ENCODE measurements at regions not wholly inside any gene's neighbourhood (a gene's known extent, or its start where the extent isn't known, plus 50 kb on each side); places are given as distances from the start of the nearest gene placed in this dataset.
"Not testable (repeated sequence)": the region's sequence is repeated elsewhere in the genome, so short reads cannot be mapped to it uniquely, and the experiment has no call there.

DNA sequence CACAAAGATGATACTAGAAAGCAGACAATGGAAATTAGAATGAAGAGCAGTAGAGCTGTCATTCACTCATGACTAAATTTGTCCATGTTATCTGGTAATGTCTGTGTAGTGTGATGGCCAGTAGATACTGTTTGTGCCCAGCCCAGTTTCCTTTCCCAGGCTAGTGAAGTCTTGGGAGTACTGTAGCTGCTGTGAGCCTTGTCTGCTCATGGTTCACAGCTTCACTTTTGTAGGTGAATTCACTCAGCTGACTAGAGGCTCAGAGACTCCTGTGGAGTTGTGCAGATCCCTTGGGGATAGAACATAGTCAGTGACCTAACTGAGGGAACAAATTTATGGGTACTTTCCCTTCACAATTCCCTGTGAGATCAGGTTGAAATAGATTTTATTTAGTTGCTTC lies 572.5 kb downstream of the ARL4A start:
- no peak for ATAC-seq
- TF ChIP-seq SNAI2 (CRISPR knock-in tag; IDR thresholded peaks at IDR 0.05), result no peak
- TF ChIP-seq, protein P1, sequence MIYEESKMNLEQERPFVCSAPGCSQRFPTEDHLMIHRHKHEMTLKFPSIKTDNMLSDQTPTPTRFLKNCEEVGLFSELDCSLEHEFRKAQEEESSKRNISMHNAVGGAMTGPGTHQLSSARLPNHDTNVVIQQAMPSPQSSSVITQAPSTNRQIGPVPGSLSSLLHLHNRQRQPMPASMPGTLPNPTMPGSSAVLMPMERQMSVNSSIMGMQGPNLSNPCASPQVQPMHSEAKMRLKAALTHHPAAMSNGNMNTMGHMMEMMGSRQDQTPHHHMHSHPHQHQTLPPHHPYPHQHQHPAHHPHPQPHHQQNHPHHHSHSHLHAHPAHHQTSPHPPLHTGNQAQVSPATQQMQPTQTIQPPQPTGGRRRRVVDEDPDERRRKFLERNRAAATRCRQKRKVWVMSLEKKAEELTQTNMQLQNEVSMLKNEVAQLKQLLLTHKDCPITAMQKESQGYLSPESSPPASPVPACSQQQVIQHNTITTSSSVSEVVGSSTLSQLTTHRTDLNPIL (CRISPR knock-in tag; IDR thresholded peaks at IDR 0.05; ENCODE audit: low read depth), result no peak
- TF ChIP-seq ZFP30 (CRISPR knock-in tag; IDR thresholded peaks at IDR 0.05), result no peak
- TF ChIP-seq ZNF70 (CRISPR knock-in tag; IDR thresholded peaks at IDR 0.05), result no peak

DNA sequence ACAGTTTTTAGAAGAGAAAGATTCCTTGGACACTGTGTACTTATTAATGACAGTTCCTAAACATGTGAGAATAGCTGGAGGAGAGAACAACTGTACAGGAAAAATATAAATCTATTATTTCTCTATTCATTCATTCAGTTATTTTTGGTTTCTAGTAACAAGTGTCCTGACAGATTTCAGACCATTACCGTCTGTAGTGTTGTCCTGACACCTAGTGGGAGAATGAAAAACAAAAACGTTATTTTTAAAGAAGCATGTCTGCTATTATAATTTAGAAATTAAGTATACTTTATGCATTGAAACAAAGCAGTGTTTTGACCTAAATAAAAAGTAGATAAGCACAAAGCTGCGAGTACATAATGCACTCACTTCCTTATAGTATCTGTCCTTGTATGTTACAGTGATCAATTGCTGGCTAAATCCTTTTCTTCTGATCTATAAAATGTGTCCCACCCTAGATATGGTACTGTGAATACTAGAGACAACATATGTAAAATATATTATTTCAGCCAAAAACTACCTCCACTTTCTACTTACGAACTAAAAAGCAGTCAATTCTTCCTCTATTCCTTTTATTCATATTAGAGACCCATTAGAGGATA lies 575.6 kb downstream of the ARL4A start:
- ATAC-seq, result peak; percentile 88

DNA sequence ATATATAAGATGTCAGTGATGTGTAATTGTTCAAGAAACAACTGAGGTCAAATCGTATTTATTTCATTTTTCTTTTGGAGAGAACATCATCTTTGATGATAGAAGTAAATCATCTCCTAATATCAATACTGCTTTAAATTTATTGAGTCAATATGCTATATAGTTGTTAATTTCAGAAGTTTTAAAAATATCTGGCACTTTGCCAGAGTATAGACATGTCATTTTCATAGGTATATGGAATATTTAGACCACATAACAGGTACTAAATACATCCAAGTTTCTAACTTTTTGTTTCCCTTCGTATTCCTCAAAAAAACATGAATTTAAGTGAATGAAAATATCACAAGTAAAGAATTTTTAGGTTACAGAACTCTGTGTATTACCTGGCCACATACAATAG lies 577.8 kb downstream of the ARL4A start:
- TF ChIP-seq BACH2 (CRISPR knock-in tag; IDR thresholded peaks at IDR 0.05; ENCODE audit: borderline replicate concordance) (no peak), ISL1 (CRISPR knock-in tag; IDR thresholded peaks at IDR 0.05) (no peak), ARNTL (CRISPR knock-in tag; IDR thresholded peaks at IDR 0.05; ENCODE audit: borderline replicate concordance, low read depth) (no peak), ZNF8 (CRISPR knock-in tag; IDR thresholded peaks at IDR 0.05) (no peak), ZNF70 (CRISPR knock-in tag; IDR thresholded peaks at IDR 0.05) (no peak), OSR1 (CRISPR knock-in tag; IDR thresholded peaks at IDR 0.05) (no peak), ESRRG (CRISPR knock-in tag; IDR thresholded peaks at IDR 0.05) (no peak), ZFP30 (CRISPR knock-in tag; IDR thresholded peaks at IDR 0.05) (no peak), ZFP3 (CRISPR knock-in tag; IDR thresholded peaks at IDR 0.05) (no peak), PPARA (CRISPR knock-in tag; IDR thresholded peaks at IDR 0.05; ENCODE audit: borderline replicate concordance) (no peak), TOX (CRISPR knock-in tag; IDR thresholded peaks at IDR 0.05; ENCODE audit: borderline replicate concordance) (no peak)
- TF ChIP-seq, protein P1 (CRISPR knock-in tag; IDR thresholded peaks at IDR 0.05; ENCODE audit: low read depth), result no peak
- TF ChIP-seq, protein P2, sequence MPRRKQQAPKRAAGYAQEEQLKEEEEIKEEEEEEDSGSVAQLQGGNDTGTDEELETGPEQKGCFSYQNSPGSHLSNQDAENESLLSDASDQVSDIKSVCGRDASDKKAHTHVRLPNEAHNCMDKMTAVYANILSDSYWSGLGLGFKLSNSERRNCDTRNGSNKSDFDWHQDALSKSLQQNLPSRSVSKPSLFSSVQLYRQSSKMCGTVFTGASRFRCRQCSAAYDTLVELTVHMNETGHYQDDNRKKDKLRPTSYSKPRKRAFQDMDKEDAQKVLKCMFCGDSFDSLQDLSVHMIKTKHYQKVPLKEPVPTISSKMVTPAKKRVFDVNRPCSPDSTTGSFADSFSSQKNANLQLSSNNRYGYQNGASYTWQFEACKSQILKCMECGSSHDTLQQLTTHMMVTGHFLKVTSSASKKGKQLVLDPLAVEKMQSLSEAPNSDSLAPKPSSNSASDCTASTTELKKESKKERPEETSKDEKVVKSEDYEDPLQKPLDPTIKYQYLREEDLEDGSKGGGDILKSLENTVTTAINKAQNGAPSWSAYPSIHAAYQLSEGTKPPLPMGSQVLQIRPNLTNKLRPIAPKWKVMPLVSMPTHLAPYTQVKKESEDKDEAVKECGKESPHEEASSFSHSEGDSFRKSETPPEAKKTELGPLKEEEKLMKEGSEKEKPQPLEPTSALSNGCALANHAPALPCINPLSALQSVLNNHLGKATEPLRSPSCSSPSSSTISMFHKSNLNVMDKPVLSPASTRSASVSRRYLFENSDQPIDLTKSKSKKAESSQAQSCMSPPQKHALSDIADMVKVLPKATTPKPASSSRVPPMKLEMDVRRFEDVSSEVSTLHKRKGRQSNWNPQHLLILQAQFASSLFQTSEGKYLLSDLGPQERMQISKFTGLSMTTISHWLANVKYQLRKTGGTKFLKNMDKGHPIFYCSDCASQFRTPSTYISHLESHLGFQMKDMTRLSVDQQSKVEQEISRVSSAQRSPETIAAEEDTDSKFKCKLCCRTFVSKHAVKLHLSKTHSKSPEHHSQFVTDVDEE (CRISPR knock-in tag; IDR thresholded peaks at IDR 0.05), result no peak
- TF ChIP-seq, protein P3, sequence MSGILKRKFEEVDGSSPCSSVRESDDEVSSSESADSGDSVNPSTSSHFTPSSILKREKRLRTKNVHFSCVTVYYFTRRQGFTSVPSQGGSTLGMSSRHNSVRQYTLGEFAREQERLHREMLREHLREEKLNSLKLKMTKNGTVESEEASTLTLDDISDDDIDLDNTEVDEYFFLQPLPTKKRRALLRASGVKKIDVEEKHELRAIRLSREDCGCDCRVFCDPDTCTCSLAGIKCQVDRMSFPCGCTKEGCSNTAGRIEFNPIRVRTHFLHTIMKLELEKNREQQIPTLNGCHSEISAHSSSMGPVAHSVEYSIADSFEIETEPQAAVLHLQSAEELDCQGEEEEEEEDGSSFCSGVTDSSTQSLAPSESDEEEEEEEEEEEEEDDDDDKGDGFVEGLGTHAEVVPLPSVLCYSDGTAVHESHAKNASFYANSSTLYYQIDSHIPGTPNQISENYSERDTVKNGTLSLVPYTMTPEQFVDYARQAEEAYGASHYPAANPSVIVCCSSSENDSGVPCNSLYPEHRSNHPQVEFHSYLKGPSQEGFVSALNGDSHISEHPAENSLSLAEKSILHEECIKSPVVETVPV (CRISPR knock-in tag; IDR thresholded peaks at IDR 0.05), result no peak
- no peak for ATAC-seq

More for the DNA sequence above, 575.6 kb downstream of the ARL4A start:
- TF ChIP-seq, protein P2 (CRISPR knock-in tag; IDR thresholded peaks at IDR 0.05), result no peak
- TF ChIP-seq TCF4 (CRISPR knock-in tag; IDR thresholded peaks at IDR 0.05; ENCODE audit: borderline replicate concordance) (no peak), SNAI2 (CRISPR knock-in tag; IDR thresholded peaks at IDR 0.05) (no peak), ZNF70 (CRISPR knock-in tag; IDR thresholded peaks at IDR 0.05) (no peak), PPARA (CRISPR knock-in tag; IDR thresholded peaks at IDR 0.05; ENCODE audit: borderline replicate concordance) (no peak), ARNTL (CRISPR knock-in tag; IDR thresholded peaks at IDR 0.05; ENCODE audit: borderline replicate concordance, low read depth) (no peak), OSR1 (CRISPR knock-in tag; IDR thresholded peaks at IDR 0.05) (no peak), ZNF565 (CRISPR knock-in tag; conservative IDR thresholded peaks at IDR 0.05; ENCODE audit: low read depth) (no peak)
- TF ChIP-seq, protein P4, sequence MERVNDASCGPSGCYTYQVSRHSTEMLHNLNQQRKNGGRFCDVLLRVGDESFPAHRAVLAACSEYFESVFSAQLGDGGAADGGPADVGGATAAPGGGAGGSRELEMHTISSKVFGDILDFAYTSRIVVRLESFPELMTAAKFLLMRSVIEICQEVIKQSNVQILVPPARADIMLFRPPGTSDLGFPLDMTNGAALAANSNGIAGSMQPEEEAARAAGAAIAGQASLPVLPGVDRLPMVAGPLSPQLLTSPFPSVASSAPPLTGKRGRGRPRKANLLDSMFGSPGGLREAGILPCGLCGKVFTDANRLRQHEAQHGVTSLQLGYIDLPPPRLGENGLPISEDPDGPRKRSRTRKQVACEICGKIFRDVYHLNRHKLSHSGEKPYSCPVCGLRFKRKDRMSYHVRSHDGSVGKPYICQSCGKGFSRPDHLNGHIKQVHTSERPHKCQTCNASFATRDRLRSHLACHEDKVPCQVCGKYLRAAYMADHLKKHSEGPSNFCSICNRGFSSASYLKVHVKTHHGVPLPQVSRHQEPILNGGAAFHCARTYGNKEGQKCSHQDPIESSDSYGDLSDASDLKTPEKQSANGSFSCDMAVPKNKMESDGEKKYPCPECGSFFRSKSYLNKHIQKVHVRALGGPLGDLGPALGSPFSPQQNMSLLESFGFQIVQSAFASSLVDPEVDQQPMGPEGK (CRISPR knock-in tag; IDR thresholded peaks at IDR 0.05; ENCODE audit: borderline replicate concordance), result no peak
- TF ChIP-seq, protein P3 (CRISPR knock-in tag; IDR thresholded peaks at IDR 0.05), result no peak

DNA sequence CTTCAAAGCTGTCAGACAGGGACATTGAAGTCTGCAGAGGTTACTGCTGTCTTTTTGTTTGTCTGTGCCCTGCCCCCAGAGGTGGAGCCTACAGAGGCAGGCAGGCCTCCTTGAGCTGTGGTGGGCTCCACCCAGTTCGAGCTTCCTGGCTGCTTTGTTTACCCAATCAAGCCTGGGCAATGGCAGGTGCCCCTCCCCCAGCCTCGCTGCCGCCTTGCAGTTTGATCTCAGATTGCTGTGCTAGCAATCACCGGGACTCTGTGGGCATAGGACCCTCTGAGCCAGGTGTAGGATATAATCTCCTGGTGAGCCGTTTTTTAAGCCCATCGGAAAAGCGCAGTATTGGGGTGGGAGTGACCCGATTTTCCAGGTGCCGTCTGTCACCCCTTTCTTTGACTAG lies 586.8 kb downstream of the ARL4A start:
- not testable (repeated sequence) for ATAC-seq

Measured in SK-N-SH treated with all-trans-retinoic acid at 6 μM for 48 hours (cell line).